ENCODE measurements at regions not wholly inside any gene's neighbourhood (a gene's known extent, or its start where the extent isn't known, plus 50 kb on each side); places are given as distances from the start of the nearest gene placed in this dataset.
A peak's percentile ranks its signal among the peaks of the same experiment; 100 is the strongest.

GRCh38 chr4:175947117-175947722 is 118.4 kb upstream of the WDR17 start:
- DNase-seq (ENCODE audit: low read depth): peak; percentile 48

DNA sequence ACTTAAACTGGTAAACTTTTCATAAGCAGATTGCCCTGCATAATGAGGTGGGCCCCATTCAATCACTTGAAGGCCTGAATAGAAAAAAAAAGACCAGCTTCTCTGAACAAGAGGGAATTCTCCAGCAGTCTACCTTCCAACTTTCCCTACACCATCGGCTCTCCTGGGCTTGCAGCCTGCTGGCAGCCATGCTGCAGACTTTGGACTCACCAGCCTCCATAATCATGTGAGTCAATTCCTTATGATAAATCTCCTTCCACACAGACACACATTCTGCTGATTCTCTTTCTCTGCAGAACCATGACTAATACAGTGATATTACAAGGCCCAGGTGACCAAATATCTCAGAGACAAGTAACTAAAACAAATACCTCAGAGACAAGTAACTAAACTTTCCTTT is 113.8 kb upstream of the WDR17 start:
- peak; percentile 62 for DNase-seq (ENCODE audit: low read depth)

GRCh38 chr4:175953116-175953515 is 112.5 kb upstream of the WDR17 start:
- no peak for DNase-seq (ENCODE audit: low read depth)

GRCh38 chr4:175953960-175954521 is 111.6 kb upstream of the WDR17 start:
- DNase-seq (ENCODE audit: low read depth): peak; percentile 26

- DNase-seq (ENCODE audit: low read depth): no peak
These were observed 111.0 kb upstream of the WDR17 start for GRCh38 chr4:175954685-175955084.

GRCh38 chr4:175961604-175962003 is 104.0 kb upstream of the WDR17 start:
- no peak for DNase-seq (ENCODE audit: low read depth)

DNA sequence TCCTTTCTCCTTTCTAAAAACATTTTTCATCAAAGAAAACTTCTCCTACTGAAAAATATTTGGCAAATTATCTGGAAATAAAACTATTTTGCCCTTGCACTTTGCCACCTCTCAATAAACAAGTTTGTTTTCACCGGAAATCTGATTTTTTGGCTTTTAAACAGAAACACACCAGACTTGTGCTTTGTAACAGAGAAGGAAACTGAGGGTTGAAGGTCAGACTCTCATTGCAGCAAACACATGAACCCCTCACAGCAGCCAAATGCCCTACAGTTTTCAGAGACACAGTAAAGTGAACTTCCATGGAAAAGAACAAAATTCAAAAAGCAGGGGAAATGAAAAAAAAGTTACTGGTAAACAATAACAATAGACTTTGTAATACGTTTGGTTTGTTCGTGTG is 95.6 kb upstream of the WDR17 start:
- no peak for DNase-seq (ENCODE audit: low read depth)

- no peak for DNase-seq (ENCODE audit: low read depth)
These were observed 94.9 kb upstream of the WDR17 start for GRCh38 chr4:175970724-175971123.

DNA sequence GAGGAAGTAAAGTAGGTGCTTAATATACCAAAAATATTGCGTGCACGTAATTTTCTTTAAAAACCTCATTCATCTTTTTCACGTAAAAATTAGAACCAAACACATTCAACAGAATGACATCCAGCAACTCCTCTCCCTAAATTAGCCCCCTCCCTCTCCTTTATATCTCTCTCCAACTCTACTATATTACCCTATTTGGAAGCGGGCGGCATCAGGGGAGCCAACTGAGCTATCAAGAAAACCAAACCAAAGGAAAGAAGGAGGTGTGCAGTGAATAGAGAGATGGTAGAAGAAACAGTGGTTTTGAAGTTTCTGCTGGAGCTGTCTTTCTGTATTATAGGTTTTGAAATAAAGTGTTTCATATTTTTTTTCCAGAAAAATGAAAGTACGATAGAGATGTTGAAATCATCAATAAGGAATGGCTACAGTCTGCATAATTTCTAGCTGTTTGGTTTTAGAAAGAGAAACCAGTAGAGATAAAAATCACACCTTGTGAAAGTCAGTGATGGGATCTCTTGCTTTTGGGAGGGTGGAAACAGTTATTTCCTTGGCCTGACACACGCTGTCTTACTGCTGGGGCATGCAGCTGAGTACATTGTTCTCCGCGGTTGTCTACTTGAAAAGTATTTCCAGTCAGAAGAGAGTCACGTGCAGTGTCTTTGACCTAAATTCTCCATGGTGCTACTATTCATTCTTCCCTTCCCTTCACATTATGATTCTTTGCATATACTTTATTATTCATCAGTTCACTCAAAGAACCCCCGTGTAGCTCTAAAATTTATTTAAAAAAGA is 94.1 kb upstream of the WDR17 start:
- no peak for DNase-seq (ENCODE audit: low read depth)

DNA sequence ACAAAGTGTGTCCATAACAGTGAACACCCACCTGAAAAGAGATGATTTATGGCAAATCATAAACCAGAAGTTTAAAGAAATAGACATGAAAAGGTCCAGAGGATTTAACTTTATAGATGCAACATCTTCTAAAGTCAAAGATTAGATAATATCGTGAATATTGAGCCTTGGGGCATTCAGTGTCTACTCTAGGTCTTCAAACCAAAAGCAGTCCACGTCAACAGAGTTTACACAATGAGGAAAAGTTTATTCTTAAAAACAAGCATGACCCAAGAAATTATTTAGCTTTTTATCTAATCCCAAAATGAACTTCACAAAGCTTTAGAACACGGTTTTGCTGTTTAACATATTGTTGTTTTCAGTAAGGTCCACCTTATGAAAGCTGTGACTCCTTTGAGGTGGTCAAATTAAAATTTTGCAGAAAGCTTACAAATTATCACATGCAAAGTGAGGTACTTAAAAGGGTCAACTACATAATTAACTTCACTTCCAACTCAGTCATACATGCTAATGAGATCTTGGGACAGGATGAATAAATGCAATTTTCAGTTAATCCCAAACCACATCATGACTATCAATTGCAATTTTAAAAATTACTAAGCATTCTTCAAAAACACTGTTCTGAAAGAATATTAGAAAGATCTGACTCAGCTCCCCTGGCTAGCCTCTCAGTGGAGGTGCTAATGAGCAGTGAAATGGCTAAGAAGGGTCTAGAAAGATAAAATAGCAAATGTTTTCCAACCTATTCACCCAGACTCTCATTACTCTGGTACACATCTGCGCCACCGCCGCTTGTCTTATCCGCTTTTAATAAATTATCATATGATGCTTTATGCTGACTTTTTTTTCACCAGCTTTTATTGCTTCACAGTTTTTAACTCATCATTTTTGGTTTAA is 92.4 kb upstream of the WDR17 start:
- no peak for DNase-seq (ENCODE audit: low read depth)

DNA sequence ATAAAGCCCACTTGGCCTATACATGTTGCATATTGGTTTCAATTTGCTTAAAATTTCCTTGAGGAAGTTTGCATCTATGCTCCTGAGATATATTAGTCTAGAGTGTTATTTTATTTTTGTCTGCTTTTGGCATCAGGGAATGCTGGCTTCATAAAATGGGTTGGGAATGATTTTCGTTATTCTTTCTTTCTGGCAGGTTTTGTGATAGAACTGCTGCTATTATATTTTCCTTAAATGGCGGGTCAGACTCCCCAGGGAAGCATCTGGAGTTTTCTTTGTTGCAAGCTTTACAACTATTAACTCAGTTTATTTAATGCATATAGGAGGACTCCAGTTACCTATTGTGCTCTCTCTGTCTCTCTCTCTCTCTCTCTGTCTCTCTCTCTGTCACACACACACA is 82.0 kb upstream of the WDR17 start:
- DNase-seq (ENCODE audit: low read depth): no peak

DNA sequence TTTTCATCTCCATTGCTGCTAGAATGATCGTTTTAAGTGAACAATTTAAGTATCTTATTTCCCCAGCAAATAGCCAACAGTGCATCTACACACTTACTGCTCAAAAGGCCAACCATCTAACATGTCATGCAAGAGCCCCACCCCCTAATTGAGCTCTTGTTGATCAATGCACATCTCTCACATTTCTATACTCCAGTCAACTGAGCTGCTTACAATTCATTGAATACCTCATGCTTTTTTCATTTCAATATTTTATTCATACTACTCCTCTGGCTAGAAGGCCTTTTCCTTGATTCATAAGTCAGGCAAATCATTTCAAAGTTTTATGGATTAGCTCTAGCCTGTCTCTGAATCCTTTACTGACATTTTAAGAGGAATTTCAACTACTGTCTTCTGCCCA is 79.0 kb upstream of the WDR17 start:
- no peak for DNase-seq (ENCODE audit: low read depth)

- DNase-seq (ENCODE audit: low read depth): no peak
These were observed 77.1 kb upstream of the WDR17 start for GRCh38 chr4:175988511-175988910.

DNA sequence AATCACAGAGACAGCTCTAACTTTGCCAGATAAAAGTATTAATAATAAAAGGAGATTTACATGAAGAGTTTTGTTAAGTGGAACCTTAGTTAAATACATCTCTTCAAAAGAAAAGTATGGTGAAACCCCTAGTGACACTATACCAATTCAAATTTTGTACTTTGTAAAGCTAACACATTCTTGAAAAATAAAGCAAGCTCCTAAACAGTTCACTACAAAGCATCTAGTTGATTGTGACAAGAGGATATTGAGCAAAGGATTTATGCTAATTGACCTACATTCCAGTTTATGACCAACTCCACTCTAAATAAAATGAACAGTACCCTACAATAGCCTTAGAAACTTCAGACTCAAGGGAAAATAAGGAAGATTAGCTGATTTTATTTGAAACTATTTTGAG is 69.4 kb upstream of the WDR17 start:
- no peak for DNase-seq (ENCODE audit: low read depth)

- no peak for DNase-seq (ENCODE audit: low read depth)
These were observed 68.3 kb upstream of the WDR17 start for GRCh38 chr4:175997291-175997690.

- peak; percentile 13 for DNase-seq (ENCODE audit: low read depth)
These were observed 66.9 kb upstream of the WDR17 start for GRCh38 chr4:175998782-175999181.

- no peak for DNase-seq (ENCODE audit: low read depth)
These were observed 65.7 kb upstream of the WDR17 start for GRCh38 chr4:175999944-176000343.

DNA sequence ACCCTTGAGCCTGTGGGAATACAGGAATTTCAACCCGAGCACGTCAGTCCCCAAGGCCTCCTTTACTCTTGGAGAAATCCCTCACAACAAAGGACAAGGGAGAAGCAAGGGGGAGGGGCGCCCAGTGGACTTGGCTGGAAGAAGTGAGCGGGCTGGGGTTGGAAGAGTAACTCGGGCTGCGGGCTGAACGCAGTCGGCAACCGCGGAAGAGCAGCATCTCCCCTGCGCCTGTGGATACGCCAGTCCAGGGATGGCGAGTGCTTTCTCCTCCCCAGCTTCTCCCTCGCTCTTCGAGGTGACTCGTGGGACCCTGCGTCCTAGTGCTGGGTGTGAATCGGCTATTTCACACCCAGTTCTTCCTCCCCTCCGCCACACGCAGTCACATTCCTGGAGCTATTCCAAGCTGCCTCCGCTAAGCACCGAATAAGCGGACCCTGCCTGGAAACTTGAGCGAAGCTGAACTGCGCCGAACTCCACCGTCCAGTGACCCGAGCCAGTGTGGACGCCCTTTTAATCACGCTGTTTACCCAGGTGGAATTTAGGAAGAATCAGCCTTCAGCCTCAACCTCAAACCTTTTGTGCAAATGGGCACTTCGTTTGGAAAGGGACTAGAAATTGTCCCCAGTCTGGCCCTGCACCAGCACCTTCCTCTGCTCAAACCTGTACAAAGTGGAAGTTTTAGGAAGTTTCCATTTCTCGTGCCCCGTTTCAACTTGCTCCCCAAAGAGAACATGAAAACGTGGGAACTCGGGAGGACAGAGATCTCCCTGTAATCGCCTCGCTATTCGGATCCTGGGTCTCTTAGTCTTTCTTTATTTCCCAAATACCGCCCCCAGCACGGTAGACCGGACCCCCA is 64.3 kb upstream of the WDR17 start:
- DNase-seq (ENCODE audit: low read depth): peak; percentile 46

DNA sequence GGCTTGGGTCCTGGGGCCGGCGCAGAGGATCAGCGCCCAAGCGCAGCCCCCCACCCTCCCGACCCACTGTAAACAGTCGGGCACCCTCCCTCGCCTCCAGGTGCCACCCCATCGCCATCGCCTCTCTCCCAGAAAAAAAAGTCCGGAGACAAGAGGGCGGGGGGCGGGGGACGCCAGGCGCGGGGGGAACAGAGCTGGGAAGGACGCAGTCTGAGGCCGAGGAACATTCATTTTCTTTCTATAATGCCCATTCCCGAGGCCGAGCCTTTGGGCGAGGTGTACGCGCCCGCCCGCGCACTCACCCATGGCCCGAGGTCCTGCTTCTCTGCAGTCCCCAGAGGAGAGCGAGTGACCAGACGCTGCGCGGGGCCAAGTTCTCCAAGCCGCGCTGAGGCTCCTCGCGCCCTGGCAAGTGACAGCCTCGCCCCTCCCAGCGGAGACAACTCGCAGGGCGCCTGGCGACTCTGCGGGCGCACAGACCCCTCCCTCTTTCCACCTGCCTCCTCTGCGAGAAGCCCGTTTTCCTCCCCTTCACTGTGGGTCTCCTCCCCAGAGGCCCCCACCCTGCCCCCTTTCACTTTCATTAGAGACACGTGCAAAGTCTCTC is 63.5 kb upstream of the WDR17 start:
- DNase-seq (ENCODE audit: low read depth): peak; percentile 61

DNA sequence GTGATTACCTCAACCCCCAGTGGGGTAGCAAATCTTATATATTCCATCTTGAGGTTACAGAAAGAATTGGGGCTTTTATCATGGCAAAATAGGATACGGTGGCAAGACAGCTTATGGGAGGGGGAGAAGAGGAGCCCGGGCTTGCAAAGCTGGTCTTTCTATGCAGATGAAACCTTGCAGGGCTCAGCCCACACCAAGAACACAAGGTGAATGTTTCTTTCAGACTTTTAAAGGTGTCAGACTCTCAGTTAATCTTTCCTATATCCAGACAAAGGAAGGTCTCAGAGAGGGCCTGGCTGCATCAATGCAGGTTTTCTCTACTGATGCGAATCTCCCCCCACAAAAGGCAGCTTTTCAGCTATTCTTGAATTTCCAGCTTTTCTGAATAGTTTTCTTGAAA is 59.9 kb upstream of the WDR17 start:
- DNase-seq (ENCODE audit: low read depth): no peak

DNA sequence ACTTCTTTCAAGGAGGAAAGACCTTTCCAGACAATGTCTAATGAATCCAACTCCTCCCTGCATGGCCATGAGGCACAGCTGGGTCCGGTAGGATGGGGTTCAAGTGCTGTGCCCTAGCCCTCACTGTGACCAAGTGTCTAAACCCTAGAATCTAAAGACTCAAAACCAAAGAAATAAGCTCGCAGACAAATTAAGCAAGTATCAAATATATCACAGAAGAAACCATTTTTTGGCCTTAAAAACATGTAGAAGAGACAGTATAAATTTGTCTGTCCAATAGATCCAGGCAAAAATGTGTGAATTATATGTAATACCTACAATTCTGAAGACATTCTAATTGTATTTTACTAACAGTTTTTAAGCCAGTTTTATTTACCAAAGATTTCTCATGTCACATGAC is 56.4 kb upstream of the WDR17 start:
- DNase-seq (ENCODE audit: low read depth): no peak

Measured in ELR (cell line).